SU-DHL-6 (cell line): ENCODE measurements at regions not wholly inside any gene's neighbourhood (a gene's known extent, or its start where the extent isn't known, plus 50 kb on each side); places are given as distances from the start of the nearest gene placed in this dataset.

ENCODE experiments used
- H2AFZ ChIP-seq: fragments of 200-600 bp; sonication (generic); 2 replicates; pipeline ENCODE4 v1.6.1; 2014; ENCODE audit warnings: low read depth, mild to moderate bottlenecking, moderate library complexity, mixed read lengths, antibody characterized with exemption, low read length; ENCODE audit not compliant: severe bottlenecking
- H3F3A ChIP-seq: fragments of 200-600 bp; shearing (Covaris generic); 2 replicates; pipeline ENCODE4 v1.6.0; 2016; ENCODE audit warnings: antibody characterized with exemption, mild to moderate bottlenecking; ENCODE audit not compliant: insufficient read depth
- H3K27ac ChIP-seq: fragments of 200-600 bp; sonication (generic); 2 replicates; pipeline ENCODE4 v1.5.1; 2016; ENCODE audit warnings: low read depth, mild to moderate bottlenecking, low read length, moderate library complexity, mixed read lengths
- H3K27me3 ChIP-seq: fragments of 200-600 bp; sonication (generic), shearing (Covaris generic); 2 replicates; pipeline ENCODE4 v1.6.0; 2014; ENCODE audit warnings: mild to moderate bottlenecking, low read length
- H3K36me3 ChIP-seq: fragments of 200-600 bp; sonication (generic); 2 replicates; pipeline ENCODE4 v1.6.1; 2014; ENCODE audit warnings: mild to moderate bottlenecking, low read length, mixed read lengths
- H3K4me2 ChIP-seq: fragments of 300-600, 200-600 bp; shearing (Covaris generic), sonication (generic); 2 replicates; pipeline ENCODE4 v1.6.0; 2014; ENCODE audit warnings: low read length, low read depth, mild to moderate bottlenecking; ENCODE audit not compliant: poor library complexity, severe bottlenecking
- H3K4me3 ChIP-seq: fragments of 200-600 bp; sonication (generic); 2 replicates; pipeline ENCODE4 v1.5.1; 2014; ENCODE audit warnings: antibody characterized with exemption, low read length, mild to moderate bottlenecking, mixed read lengths; ENCODE audit not compliant: insufficient read depth, poor library complexity, severe bottlenecking
- H3K79me2 ChIP-seq: fragments of 200-600 bp; sonication (generic); 2 replicates; pipeline ENCODE4 v1.6.1; 2014; ENCODE audit warnings: mild to moderate bottlenecking, low read length, moderate library complexity; ENCODE audit not compliant: insufficient read depth
- H3K9ac ChIP-seq: fragments of 200-600 bp; sonication (generic); 2 replicates; pipeline ENCODE4 v1.7.0; 2014; ENCODE audit warnings: mild to moderate bottlenecking, low read length
- H3K9me2 ChIP-seq: fragments of 200-600 bp; sonication (generic); replicated peaks from 2 replicates; pipeline ENCODE4 v1.6.1; 2014; ENCODE audit warnings: low read length; ENCODE audit not compliant: insufficient read depth
- H3K9me3 ChIP-seq: fragments of 200-600 bp; sonication (generic); 2 replicates; pipeline ENCODE4 v1.6.1; 2014; ENCODE audit warnings: low read length, mixed read lengths; ENCODE audit not compliant: insufficient read depth
- H4K20me1 ChIP-seq: fragments of 200-600 bp; sonication (generic); 2 replicates; pipeline ENCODE4 v1.6.1; 2014; ENCODE audit warnings: low read depth, mild to moderate bottlenecking, antibody characterized with exemption, low read length, moderate library complexity, mixed read lengths
- EZH2phosphoT487 ChIP-seq: fragments of 200-600 bp; sonication (generic), shearing (Covaris generic); conservative IDR thresholded peaks from 2 replicates; pipeline ENCODE4 v1.6.1; 2018; ENCODE audit warnings: mild to moderate bottlenecking, antibody characterized with exemption, low read length, moderate library complexity, mixed read lengths
- TF ChIP-seq, protein P1 (sequence below): fragments of 200-600 bp; sonication (generic); IDR thresholded peaks from one replicate; pipeline ENCODE4 v1.5.1; 2017; ENCODE audit warnings: antibody characterized with exemption, mild to moderate bottlenecking, low read length, moderate library complexity; ENCODE audit not compliant: insufficient read depth, poor library complexity, severe bottlenecking

DNA sequence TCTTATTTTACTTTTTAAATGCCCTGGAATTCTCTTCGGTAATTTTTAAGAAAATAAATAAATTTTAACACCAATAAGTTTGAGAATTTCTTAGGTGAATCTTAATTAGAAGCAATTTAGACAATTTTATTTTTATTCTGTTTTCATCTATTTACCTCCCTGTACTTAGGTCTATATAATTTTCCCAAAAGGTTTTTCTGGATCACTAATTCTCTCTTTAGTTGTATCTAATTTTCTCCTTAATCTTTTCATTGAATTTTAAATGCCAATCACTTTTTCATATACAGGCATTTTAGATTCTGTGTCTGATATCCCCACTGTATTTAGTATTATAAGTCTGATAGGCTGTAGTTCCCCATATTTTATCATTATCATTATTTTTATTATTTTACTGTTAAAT, 845.3 kb downstream of the TRIML1 start:
- TF ChIP-seq, protein P1, sequence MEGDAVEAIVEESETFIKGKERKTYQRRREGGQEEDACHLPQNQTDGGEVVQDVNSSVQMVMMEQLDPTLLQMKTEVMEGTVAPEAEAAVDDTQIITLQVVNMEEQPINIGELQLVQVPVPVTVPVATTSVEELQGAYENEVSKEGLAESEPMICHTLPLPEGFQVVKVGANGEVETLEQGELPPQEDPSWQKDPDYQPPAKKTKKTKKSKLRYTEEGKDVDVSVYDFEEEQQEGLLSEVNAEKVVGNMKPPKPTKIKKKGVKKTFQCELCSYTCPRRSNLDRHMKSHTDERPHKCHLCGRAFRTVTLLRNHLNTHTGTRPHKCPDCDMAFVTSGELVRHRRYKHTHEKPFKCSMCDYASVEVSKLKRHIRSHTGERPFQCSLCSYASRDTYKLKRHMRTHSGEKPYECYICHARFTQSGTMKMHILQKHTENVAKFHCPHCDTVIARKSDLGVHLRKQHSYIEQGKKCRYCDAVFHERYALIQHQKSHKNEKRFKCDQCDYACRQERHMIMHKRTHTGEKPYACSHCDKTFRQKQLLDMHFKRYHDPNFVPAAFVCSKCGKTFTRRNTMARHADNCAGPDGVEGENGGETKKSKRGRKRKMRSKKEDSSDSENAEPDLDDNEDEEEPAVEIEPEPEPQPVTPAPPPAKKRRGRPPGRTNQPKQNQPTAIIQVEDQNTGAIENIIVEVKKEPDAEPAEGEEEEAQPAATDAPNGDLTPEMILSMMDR, result no peak
- no peak for TF ChIP-seq EZH2phosphoT487
- H4K20me1 ChIP-seq, result no peaks in the 10 kb centered on the region
- H3K36me3 ChIP-seq, result no peaks in the 10 kb centered on the region
- no peak overlapping the region for H3K27ac ChIP-seq
- H3F3A ChIP-seq, result 0 out of 2 replicates have a peak, but pooled peaks cover 4% of the 10 kb centered on the region
- no peak overlapping the region for H2AFZ ChIP-seq
- H3K4me3 ChIP-seq, result no peak overlapping the region
- no peak overlapping the region for H3K4me2 ChIP-seq
- no peaks in the 10 kb centered on the region for H3K27me3 ChIP-seq
- H3K9me2 ChIP-seq, result no peaks in the 10 kb centered on the region
- peaks cover 4% of the 10 kb centered on the region; the same call in 1 of the 2 replicates for H3K9me3 ChIP-seq
- H3K79me2 ChIP-seq, result no peaks in the 10 kb centered on the region
- H3K9ac ChIP-seq, result no peak overlapping the region

DNA sequence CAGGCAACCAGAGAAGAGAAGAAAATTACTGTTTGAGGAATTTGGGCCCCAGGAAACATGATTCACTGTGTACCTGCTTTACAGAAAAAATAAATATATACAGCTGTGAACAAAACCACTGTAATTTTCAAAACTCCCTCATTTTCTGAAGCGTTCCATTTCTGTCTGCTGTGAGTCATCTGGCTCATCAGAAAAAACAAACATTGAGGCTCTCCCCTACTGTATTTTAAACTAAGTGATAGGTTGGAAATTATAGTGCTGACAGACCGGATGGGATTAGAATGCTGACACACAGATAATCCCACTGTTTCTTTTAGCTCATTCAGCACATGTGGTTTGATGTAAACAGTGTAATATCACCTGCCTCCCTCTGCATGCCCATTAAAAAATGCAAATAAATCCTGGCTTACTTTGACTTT, 847.0 kb downstream of the TRIML1 start:
- Histone ChIP-seq H3K27me3 (no peaks in the 10 kb centered on the region), H3K79me2 (no peaks in the 10 kb centered on the region), H3K36me3 (no peaks in the 10 kb centered on the region), H3K9ac (no peak overlapping the region), H3F3A (no peaks in the 10 kb centered on the region), H2AFZ (no peak overlapping the region), H4K20me1 (no peaks in the 10 kb centered on the region), H3K4me2 (no peak overlapping the region), H3K27ac (no peak overlapping the region), H3K4me3 (no peak overlapping the region), H3K9me2 (no peaks in the 10 kb centered on the region), H3K9me3 (peaks cover 4% of the 10 kb centered on the region; the same call in 1 of the 2 replicates)
- TF ChIP-seq, protein P1, result no peak
- TF ChIP-seq EZH2phosphoT487, result no peak

DNA sequence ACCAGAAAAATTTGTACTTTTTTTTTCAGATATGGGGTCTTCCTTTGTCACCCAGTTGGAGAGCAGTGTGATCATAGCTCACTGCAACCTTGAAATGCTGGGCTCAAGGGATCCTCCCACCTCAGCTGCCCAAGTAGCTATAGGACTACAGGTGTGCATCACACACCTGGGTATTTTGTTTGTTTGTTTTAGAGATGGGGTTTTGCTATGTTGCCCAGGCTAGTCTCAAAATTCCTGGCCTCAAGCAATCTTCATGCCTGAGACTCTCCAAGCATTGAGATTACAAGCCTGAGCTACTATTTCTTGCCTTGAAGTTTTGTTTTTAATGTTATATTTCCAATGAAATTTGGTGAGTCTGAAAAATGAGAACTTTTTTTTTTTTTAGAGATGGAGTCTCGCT, 847.8 kb downstream of the TRIML1 start:
- Histone ChIP-seq H3K27ac (no peak overlapping the region), H4K20me1 (no peaks in the 10 kb centered on the region), H3K4me2 (no peak overlapping the region), H3K9me2 (no peaks in the 10 kb centered on the region), H3K4me3 (no peak overlapping the region), H2AFZ (no peak overlapping the region), H3K9me3 (peaks cover 4% of the 10 kb centered on the region; the same call in 1 of the 2 replicates), H3K27me3 (no peaks in the 10 kb centered on the region), H3K79me2 (no peaks in the 10 kb centered on the region), H3K9ac (no peak overlapping the region), H3F3A (no peaks in the 10 kb centered on the region), H3K36me3 (no peaks in the 10 kb centered on the region)
- no peak for TF ChIP-seq EZH2phosphoT487
- TF ChIP-seq, protein P1, result no peak
